Endodermal cell (in vitro differentiated cells): ENCODE measurements at regions not wholly inside any gene's neighbourhood (a gene's known extent, or its start where the extent isn't known, plus 50 kb on each side); places are given as distances from the start of the nearest gene placed in this dataset.

Experiments used
- DNase-seq: peaks from one replicate; pipeline ENCODE4 v3.0.0-alpha.2; 2017
- H3K27ac ChIP-seq: 2 replicates; pipeline ENCODE4 v1.5.1; 2013; ENCODE audit warnings: mild to moderate bottlenecking, low read depth, low read length, moderate library complexity
- H3K27me3 ChIP-seq: 2 replicates; pipeline ENCODE4 v1.6.1; 2013; ENCODE audit warnings: mild to moderate bottlenecking, low read length, moderate library complexity; ENCODE audit not compliant: insufficient read depth, control insufficient read depth, poor library complexity, severe bottlenecking
- H3K36me3 ChIP-seq: 2 replicates; pipeline ENCODE4 v1.7.0; 2013; ENCODE audit warnings: mild to moderate bottlenecking, low read length, moderate library complexity; ENCODE audit not compliant: control insufficient read depth, insufficient read depth
- H3K4me1 ChIP-seq: one replicate; pipeline ENCODE4 v1.7.0; 2013; ENCODE audit warnings: low read length; ENCODE audit not compliant: control insufficient read depth, insufficient read depth
- H3K4me3 ChIP-seq: 2 replicates; pipeline ENCODE4 v1.5.1; 2013; ENCODE audit warnings: mild to moderate bottlenecking, low read length, moderate library complexity
- H3K9ac ChIP-seq: 2 replicates; pipeline ENCODE4 v1.6.1; 2013; ENCODE audit warnings: mild to moderate bottlenecking, low read length, moderate library complexity; ENCODE audit not compliant: poor library complexity, severe bottlenecking; ENCODE audit errors: extremely low read depth
- H3K9me3 ChIP-seq: 2 replicates; pipeline ENCODE4 v1.6.1; 2013; ENCODE audit warnings: mild to moderate bottlenecking, low read length, moderate library complexity; ENCODE audit not compliant: control insufficient read depth
- H3K27ac Mint-ChIP-seq: 2 replicates; pipeline ENCODE4 v1.8.0; 2020; ENCODE audit warnings: mixed read lengths
- H3K27me3 Mint-ChIP-seq: 2 replicates; pipeline ENCODE4 v1.8.0; 2021; ENCODE audit warnings: mild to moderate bottlenecking, mixed read lengths; ENCODE audit not compliant: insufficient read depth
- H3K36me3 Mint-ChIP-seq: 2 replicates; pipeline ENCODE4 v1.8.0; 2020; ENCODE audit warnings: low read depth, mixed read lengths
- H3K4me1 Mint-ChIP-seq: 2 replicates; pipeline ENCODE4 v1.8.0; 2020; ENCODE audit warnings: mixed read lengths
- H3K4me3 Mint-ChIP-seq: 2 replicates; pipeline ENCODE4 v1.8.0; 2020; ENCODE audit warnings: mild to moderate bottlenecking, moderate library complexity, mixed read lengths
- H3K9me3 Mint-ChIP-seq: 2 replicates; pipeline ENCODE4 v1.8.0; 2020; ENCODE audit warnings: mild to moderate bottlenecking, mixed read lengths
- CTCF ChIP-seq: fragments of 200-600 bp; sonication (generic); conservative IDR thresholded peaks from 2 replicates; pipeline ENCODE4 v1.5.0; 2021; ENCODE audit warnings: antibody characterized with exemption, mild to moderate bottlenecking
- WGBS, 2 experiments: methylation state at CpG; one replicate each; pipeline versions ENCODE4 v1.1.5 to v1.1.7; 2013; ENCODE audit warnings: missing lambda C conversion rate in 2 of 2, mixed read lengths in 1 of 2; ENCODE audit not compliant: insufficient coverage in 1 of 2, insufficient read length in 1 of 2; 5-methylcytosine and 5-hydroxymethylcytosine counted together

GRCh38 chr3:187875863-187876262, 130.6 kb upstream of the BCL6 start:
- WGBS, 2 experiments = 92 to 100% methylated on average over 1 to 4 of the region's 4 CpGs
- H3K4me1 ChIP-seq = no peaks in the 10 kb centered on the region
- H3K9me3 Mint-ChIP-seq = no peaks in the 10 kb centered on the region
- no peaks in the 10 kb centered on the region for H3K27me3 Mint-ChIP-seq
- H3K27me3 ChIP-seq = no peaks in the 10 kb centered on the region
- H3K4me1 Mint-ChIP-seq = no peaks in the 10 kb centered on the region
- no peaks in the 10 kb centered on the region for H3K36me3 ChIP-seq
- H3K27ac ChIP-seq = no peak overlapping the region
- no peaks in the 10 kb centered on the region for H3K9me3 ChIP-seq
- H3K4me3 Mint-ChIP-seq = no peak overlapping the region
- no peak for DNase-seq
- no peak overlapping the region for H3K27ac Mint-ChIP-seq
- TF ChIP-seq CTCF = no peak
- peaks cover 18% of the 10 kb centered on the region for H3K36me3 Mint-ChIP-seq
- H3K9ac ChIP-seq = no peak overlapping the region
- H3K4me3 ChIP-seq = no peak overlapping the region

GRCh38 chr3:187878772-187879518, 133.7 kb upstream of the BCL6 start:
- H3K4me1 ChIP-seq = no peaks in the 10 kb centered on the region
- H3K4me3 Mint-ChIP-seq = no peak overlapping the region
- DNase-seq = no peak
- no peaks in the 10 kb centered on the region for H3K4me1 Mint-ChIP-seq
- peaks cover 13% of the 10 kb centered on the region for H3K36me3 Mint-ChIP-seq
- H3K9me3 ChIP-seq = no peaks in the 10 kb centered on the region
- no peak for TF ChIP-seq CTCF
- H3K9ac ChIP-seq = no peak overlapping the region
- no peaks in the 10 kb centered on the region for H3K27me3 Mint-ChIP-seq
- H3K27me3 ChIP-seq = no peaks in the 10 kb centered on the region
- no peaks in the 10 kb centered on the region for H3K9me3 Mint-ChIP-seq
- no peak overlapping the region for H3K4me3 ChIP-seq
- 79 to 86% methylated on average over 1 to 4 of the region's 4 CpGs for WGBS, 2 experiments
- H3K27ac Mint-ChIP-seq = no peak overlapping the region
- H3K36me3 ChIP-seq = no peaks in the 10 kb centered on the region
- H3K27ac ChIP-seq = no peak overlapping the region

- H3K36me3 ChIP-seq = no peaks in the 10 kb centered on the region
- Mint-ChIP-seq H3K9me3 (no peaks in the 10 kb centered on the region), H3K4me1 (no peaks in the 10 kb centered on the region), H3K36me3 (peaks cover 6% of the 10 kb centered on the region), H3K27ac (no peak overlapping the region), H3K27me3 (no peaks in the 10 kb centered on the region), H3K4me3 (no peak overlapping the region)
- no peak overlapping the region for H3K4me3 ChIP-seq
- H3K27ac ChIP-seq = no peak overlapping the region
- DNase-seq = no peak
- 100% methylated on average over 1 of the region's 1 CpG; no CpG with 5 or more reads in 1 of the 2 experiments for WGBS, 2 experiments
- H3K4me1 ChIP-seq = no peaks in the 10 kb centered on the region
- no peak for TF ChIP-seq CTCF
- H3K9me3 ChIP-seq = no peaks in the 10 kb centered on the region
- no peaks in the 10 kb centered on the region for H3K27me3 ChIP-seq
- no peak overlapping the region for H3K9ac ChIP-seq
These were observed 135.2 kb upstream of the BCL6 start for GRCh38 chr3:187880441-187880840.
